Astrocyte (in vitro differentiated cells and primary cell): ENCODE measurements at regions not wholly inside any gene's neighbourhood (a gene's known extent, or its start where the extent isn't known, plus 50 kb on each side); places are given as distances from the start of the nearest gene placed in this dataset.

Experiments used
- EZH2 ChIP-seq: IDR thresholded peaks from 2 replicates; pipeline ENCODE4 v1.6.1; 2012; ENCODE audit warnings: mild to moderate bottlenecking, low read length, inconsistent platforms; ENCODE audit not compliant: insufficient read depth
- TF ChIP-seq, protein P1 (sequence below): IDR thresholded peaks from 2 replicates; pipeline ENCODE4 v1.5.1; 2011; ENCODE audit warnings: low read depth, mild to moderate bottlenecking, inconsistent platforms, low read length, moderate library complexity; ENCODE audit not compliant: insufficient read depth

DNA sequence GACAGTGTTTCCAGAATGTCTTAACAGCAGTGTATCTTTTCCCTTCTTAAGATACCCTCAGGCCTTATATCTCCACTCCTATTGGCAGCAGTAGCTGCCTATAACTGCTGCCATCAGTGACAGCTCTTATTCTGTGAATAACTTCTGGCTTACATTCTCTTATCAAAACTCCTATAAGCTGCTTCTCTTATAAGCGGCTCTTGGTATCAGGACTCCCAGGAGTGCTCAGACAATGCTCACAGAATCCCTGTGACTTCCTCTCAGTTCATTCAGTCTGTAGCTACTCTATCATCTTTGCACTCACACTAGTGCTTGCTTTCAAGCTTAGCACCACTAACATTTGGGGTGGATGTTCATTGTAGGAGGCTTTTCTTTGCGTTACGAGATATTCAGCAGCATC, 143.7 kb upstream of the CDH7 start:
- TF ChIP-seq, protein P1, sequence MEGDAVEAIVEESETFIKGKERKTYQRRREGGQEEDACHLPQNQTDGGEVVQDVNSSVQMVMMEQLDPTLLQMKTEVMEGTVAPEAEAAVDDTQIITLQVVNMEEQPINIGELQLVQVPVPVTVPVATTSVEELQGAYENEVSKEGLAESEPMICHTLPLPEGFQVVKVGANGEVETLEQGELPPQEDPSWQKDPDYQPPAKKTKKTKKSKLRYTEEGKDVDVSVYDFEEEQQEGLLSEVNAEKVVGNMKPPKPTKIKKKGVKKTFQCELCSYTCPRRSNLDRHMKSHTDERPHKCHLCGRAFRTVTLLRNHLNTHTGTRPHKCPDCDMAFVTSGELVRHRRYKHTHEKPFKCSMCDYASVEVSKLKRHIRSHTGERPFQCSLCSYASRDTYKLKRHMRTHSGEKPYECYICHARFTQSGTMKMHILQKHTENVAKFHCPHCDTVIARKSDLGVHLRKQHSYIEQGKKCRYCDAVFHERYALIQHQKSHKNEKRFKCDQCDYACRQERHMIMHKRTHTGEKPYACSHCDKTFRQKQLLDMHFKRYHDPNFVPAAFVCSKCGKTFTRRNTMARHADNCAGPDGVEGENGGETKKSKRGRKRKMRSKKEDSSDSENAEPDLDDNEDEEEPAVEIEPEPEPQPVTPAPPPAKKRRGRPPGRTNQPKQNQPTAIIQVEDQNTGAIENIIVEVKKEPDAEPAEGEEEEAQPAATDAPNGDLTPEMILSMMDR = no peak
- no peak for TF ChIP-seq EZH2
